Peyer's patch (tissue), 4 donors: ENCODE measurements at regions not wholly inside any gene's neighbourhood (a gene's known extent, or its start where the extent isn't known, plus 50 kb on each side); places are given as distances from the start of the nearest gene placed in this dataset.

ENCODE experiments used
- DNase-seq, 3 donors: peaks; one replicate each; pipeline ENCODE4 v3.0.0-alpha.2; 2017 to 2019
- H3K27ac ChIP-seq, 4 donors: fragments of 200-600 bp; sonication (generic); one replicate each; pipeline ENCODE4 v1.5.1; 2016 to 2019
- H3K27me3 ChIP-seq, 2 donors: fragments of 200-600 bp; sonication (generic); one replicate each; pipeline ENCODE4 v1.5.1; 2019
- H3K36me3 ChIP-seq, 3 donors: fragments of 200-600 bp; sonication (generic); one replicate each; pipeline ENCODE4 v1.5.1; 2016 to 2019
- H3K4me1 ChIP-seq, 4 donors: fragments of 200-600 bp; sonication (generic); one replicate each; pipeline ENCODE4 v1.5.1; 2016 to 2019
- H3K4me3 ChIP-seq, 4 donors: fragments of 200-600 bp; sonication (generic); 1 replicate in 3 of 4; 2 replicates in 1 of 4; pipeline ENCODE4 v1.5.1; 2016 to 2019; ENCODE audit warnings: mild to moderate bottlenecking in 1 of 4
- H3K9me3 ChIP-seq, 4 donors: fragments of 200-600 bp; sonication (generic); one replicate each; pipeline ENCODE4 v1.5.1; 2016 to 2019; ENCODE audit warnings: mild to moderate bottlenecking in 1 of 4
- POLR2A ChIP-seq, 2 donors: fragments of 450-650 bp; IDR thresholded peaks; one replicate each; pipeline ENCODE4 v1.5.1; 2017; ENCODE audit warnings: antibody characterized with exemption in 2 of 2, mild to moderate bottlenecking in 2 of 2, moderate library complexity in 2 of 2
- TF ChIP-seq, protein P1 (sequence below), 6 experiments: fragments of 450-650 bp in 4 of 6; fragments of 200-600 bp in 2 of 6; sonication (generic) in 1 of 6; IDR thresholded peaks; one replicate each; pipeline ENCODE4 v1.5.1; 2017 to 2019; ENCODE audit warnings: antibody characterized with exemption in 6 of 6, mild to moderate bottlenecking in 3 of 6, moderate library complexity in 1 of 6

DNA sequence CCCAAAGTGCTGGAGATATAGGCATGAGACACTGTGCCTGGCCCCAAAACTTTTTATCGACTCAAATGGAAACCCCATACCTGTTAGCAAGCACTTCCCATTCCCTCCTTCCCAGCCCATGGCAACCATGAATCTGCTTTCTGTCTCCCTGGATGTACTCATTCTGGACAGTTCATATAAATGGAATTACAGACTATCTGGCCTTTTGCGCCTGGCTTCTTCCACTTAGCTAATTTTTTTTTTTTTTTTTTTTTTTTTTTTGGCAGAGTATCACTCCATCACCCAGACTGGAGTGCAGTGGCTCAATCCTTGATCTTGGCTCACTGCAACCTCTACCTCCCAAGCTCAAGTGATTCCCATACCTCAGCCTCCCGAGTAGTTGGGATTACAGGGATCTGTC lies 134.5 kb upstream of the MED13L start:
- no peaks in the 10 kb centered on the region for H3K4me1 ChIP-seq
- no peak for DNase-seq
- no peaks in the 10 kb centered on the region for H3K36me3 ChIP-seq
- H3K27ac ChIP-seq: no peak overlapping the region
- H3K27me3 ChIP-seq: no peaks in the 10 kb centered on the region
- no peak overlapping the region for H3K4me3 ChIP-seq
- H3K9me3 ChIP-seq: no peaks in the 10 kb centered on the region
- TF ChIP-seq, protein P1, sequence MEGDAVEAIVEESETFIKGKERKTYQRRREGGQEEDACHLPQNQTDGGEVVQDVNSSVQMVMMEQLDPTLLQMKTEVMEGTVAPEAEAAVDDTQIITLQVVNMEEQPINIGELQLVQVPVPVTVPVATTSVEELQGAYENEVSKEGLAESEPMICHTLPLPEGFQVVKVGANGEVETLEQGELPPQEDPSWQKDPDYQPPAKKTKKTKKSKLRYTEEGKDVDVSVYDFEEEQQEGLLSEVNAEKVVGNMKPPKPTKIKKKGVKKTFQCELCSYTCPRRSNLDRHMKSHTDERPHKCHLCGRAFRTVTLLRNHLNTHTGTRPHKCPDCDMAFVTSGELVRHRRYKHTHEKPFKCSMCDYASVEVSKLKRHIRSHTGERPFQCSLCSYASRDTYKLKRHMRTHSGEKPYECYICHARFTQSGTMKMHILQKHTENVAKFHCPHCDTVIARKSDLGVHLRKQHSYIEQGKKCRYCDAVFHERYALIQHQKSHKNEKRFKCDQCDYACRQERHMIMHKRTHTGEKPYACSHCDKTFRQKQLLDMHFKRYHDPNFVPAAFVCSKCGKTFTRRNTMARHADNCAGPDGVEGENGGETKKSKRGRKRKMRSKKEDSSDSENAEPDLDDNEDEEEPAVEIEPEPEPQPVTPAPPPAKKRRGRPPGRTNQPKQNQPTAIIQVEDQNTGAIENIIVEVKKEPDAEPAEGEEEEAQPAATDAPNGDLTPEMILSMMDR (IDR thresholded peaks at IDR 0.05): no peak

GRCh38 chr12:116414891-116415290 lies 137.4 kb upstream of the MED13L start:
- no peaks in the 10 kb centered on the region for H3K36me3 ChIP-seq
- no peak overlapping the region for H3K27ac ChIP-seq
- no peak for DNase-seq
- no peak overlapping the region for H3K4me3 ChIP-seq
- H3K9me3 ChIP-seq: no peaks in the 10 kb centered on the region
- TF ChIP-seq, protein P1 (IDR thresholded peaks at IDR 0.05): no peak
- TF ChIP-seq POLR2A (IDR thresholded peaks at IDR 0.05): no peak
- H3K4me1 ChIP-seq: no peaks in the 10 kb centered on the region
- H3K27me3 ChIP-seq: no peaks in the 10 kb centered on the region

- no peaks in the 10 kb centered on the region for H3K27me3 ChIP-seq
- no peaks in the 10 kb centered on the region for H3K36me3 ChIP-seq
- H3K4me1 ChIP-seq: no peaks in the 10 kb centered on the region
- no peak overlapping the region for H3K27ac ChIP-seq
- no peaks in the 10 kb centered on the region for H3K9me3 ChIP-seq
- no peak overlapping the region for H3K4me3 ChIP-seq
- TF ChIP-seq, protein P1 (IDR thresholded peaks at IDR 0.05): no peak
- TF ChIP-seq POLR2A (IDR thresholded peaks at IDR 0.05): no peak
- DNase-seq: no peak
Measured at GRCh38 chr12:116415408-116416108, 138.1 kb upstream of the MED13L start.

DNA sequence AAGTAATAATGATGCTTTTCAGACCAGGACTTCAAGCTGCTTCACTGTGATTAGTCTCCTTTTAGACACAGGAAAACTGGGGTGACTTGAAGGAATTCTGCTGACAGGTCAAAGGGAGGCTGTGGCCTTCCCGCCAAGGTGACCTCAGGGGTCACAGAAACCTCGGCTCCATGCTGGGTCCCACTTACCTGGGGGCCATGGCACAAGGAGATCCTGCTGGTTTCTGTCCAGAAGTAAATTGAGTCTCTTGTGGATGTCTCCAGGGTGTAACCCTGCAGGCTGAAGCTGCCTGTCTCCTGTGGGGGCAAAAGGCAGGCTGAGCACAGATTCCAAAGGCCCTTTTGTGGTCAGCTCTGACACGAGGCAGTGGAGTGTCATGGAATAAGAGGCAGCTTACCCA lies 138.7 kb upstream of the MED13L start:
- no peaks in the 10 kb centered on the region for H3K36me3 ChIP-seq
- DNase-seq: no peak
- H3K27ac ChIP-seq: no peak overlapping the region
- no peaks in the 10 kb centered on the region for H3K4me1 ChIP-seq
- H3K4me3 ChIP-seq: no peak overlapping the region
- no peaks in the 10 kb centered on the region for H3K27me3 ChIP-seq
- H3K9me3 ChIP-seq: no peaks in the 10 kb centered on the region
- TF ChIP-seq, protein P1 (IDR thresholded peaks at IDR 0.05): no peak
- no peak for TF ChIP-seq POLR2A (IDR thresholded peaks at IDR 0.05)

DNA sequence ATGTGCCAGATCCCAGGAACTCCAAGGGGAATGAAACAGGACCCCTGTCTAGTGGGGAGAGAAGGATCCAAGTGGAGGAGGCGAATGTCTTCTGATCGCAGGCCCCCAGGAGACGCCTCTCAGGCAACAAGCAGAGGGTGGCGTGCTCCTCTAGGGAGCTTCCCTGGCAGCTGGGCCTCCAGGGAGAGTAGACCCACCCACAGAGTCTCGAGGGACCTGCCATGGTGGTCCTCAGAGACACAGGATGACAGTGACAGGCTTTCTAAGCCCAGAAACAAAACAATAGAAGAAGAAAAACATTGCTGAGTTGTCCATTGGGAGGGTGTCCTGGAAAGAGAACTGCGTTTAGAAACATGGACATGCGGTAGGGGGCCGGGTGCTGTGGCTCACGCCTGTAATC lies 140.6 kb upstream of the MAP1LC3B2 start:
- Histone ChIP-seq H3K27ac (no peak overlapping the region), H3K36me3 (no peaks in the 10 kb centered on the region), H3K9me3 (no peaks in the 10 kb centered on the region), H3K27me3 (no peaks in the 10 kb centered on the region), H3K4me1 (no peaks in the 10 kb centered on the region), H3K4me3 (no peak overlapping the region)
- no peak for TF ChIP-seq POLR2A (IDR thresholded peaks at IDR 0.05)
- TF ChIP-seq, protein P1 (IDR thresholded peaks at IDR 0.05): no peak
- no peak for DNase-seq
